Astrocyte (in vitro differentiated cells and primary cell): ENCODE measurements at regions not wholly inside any gene's neighbourhood (a gene's known extent, or its start where the extent isn't known, plus 50 kb on each side); places are given as distances from the start of the nearest gene placed in this dataset.

Experiments used
- DNase-seq: peaks from one replicate; pipeline ENCODE4 v3.0.0-alpha.2; 2010; ENCODE audit warnings: low read depth
- FAIRE-seq: peaks from 2 replicates; lab custom pipeline; 2011; peaks lifted over from hg19 to GRCh38; lab: Jason Lieb, UNC
- H2AFZ ChIP-seq: 2 replicates; pipeline ENCODE4 v1.6.0; 2012; ENCODE audit warnings: low read depth, low read length, inconsistent platforms
- H3K27ac ChIP-seq: 2 replicates; pipeline ENCODE4 v1.5.1; 2011; ENCODE audit warnings: low read depth, low read length, inconsistent platforms
- H3K27me3 ChIP-seq: 2 replicates; pipeline ENCODE4 v1.6.0; 2011; ENCODE audit warnings: low read length, inconsistent platforms; ENCODE audit not compliant: insufficient read depth
- H3K36me3 ChIP-seq: 2 replicates; pipeline ENCODE4 v1.5.1; 2011; ENCODE audit warnings: low read length, inconsistent platforms; ENCODE audit not compliant: insufficient read depth
- H3K4me1 ChIP-seq: 2 replicates; pipeline ENCODE4 v1.5.1; 2011; ENCODE audit warnings: low read length, inconsistent platforms; ENCODE audit not compliant: insufficient read depth
- H3K4me2 ChIP-seq: 2 replicates; pipeline ENCODE4 v1.6.0; 2012; ENCODE audit warnings: low read length, inconsistent platforms
- H3K4me3 ChIP-seq: 2 replicates; pipeline ENCODE4 v1.5.1; 2011; ENCODE audit warnings: low read depth, mild to moderate bottlenecking, low read length, inconsistent platforms; ENCODE audit not compliant: insufficient read depth
- H3K79me2 ChIP-seq: 2 replicates; pipeline ENCODE4 v1.6.0; 2012; ENCODE audit warnings: mild to moderate bottlenecking, low read length, inconsistent platforms; ENCODE audit not compliant: insufficient read depth
- H3K9ac ChIP-seq: 2 replicates; pipeline ENCODE4 v1.6.0; 2012; ENCODE audit warnings: mild to moderate bottlenecking, low read length, inconsistent platforms
- H3K9me3 ChIP-seq: 2 replicates; pipeline ENCODE4 v1.5.1; 2012; ENCODE audit warnings: low read depth, mild to moderate bottlenecking, low read length, inconsistent platforms; ENCODE audit not compliant: insufficient read depth
- H4K20me1 ChIP-seq: 2 replicates; pipeline ENCODE4 v1.6.0; 2012; ENCODE audit warnings: low read length, inconsistent platforms; ENCODE audit not compliant: insufficient read depth
- H3K27ac Mint-ChIP-seq: one replicate; pipeline ENCODE4 v1.8.0; 2021; ENCODE audit warnings: mild to moderate bottlenecking, mixed read lengths; ENCODE audit not compliant: unreplicated experiment
- H3K27me3 Mint-ChIP-seq: one replicate; pipeline ENCODE4 v1.8.0; 2021; ENCODE audit warnings: low read depth, mixed read lengths; ENCODE audit not compliant: unreplicated experiment
- H3K36me3 Mint-ChIP-seq: one replicate; pipeline ENCODE4 v1.8.0; 2021; ENCODE audit warnings: low read depth, mixed read lengths; ENCODE audit not compliant: unreplicated experiment
- H3K4me1 Mint-ChIP-seq: one replicate; pipeline ENCODE4 v1.8.0; 2021; ENCODE audit warnings: low read depth, mixed read lengths; ENCODE audit not compliant: unreplicated experiment
- H3K4me3 Mint-ChIP-seq: one replicate; pipeline ENCODE4 v1.8.0; 2021; ENCODE audit warnings: mild to moderate bottlenecking, moderate library complexity, mixed read lengths; ENCODE audit not compliant: unreplicated experiment
- H3K9me3 Mint-ChIP-seq: one replicate; pipeline ENCODE4 v1.8.0; 2021; ENCODE audit warnings: mild to moderate bottlenecking, mixed read lengths; ENCODE audit not compliant: unreplicated experiment
- CTCF ChIP-seq: IDR thresholded peaks from 2 replicates; pipeline ENCODE4 v1.5.1; 2011; ENCODE audit warnings: low read depth, mild to moderate bottlenecking, inconsistent platforms, low read length, moderate library complexity; ENCODE audit not compliant: insufficient read depth
- EZH2 ChIP-seq: IDR thresholded peaks from 2 replicates; pipeline ENCODE4 v1.6.1; 2012; ENCODE audit warnings: mild to moderate bottlenecking, low read length, inconsistent platforms; ENCODE audit not compliant: insufficient read depth

GRCh38 chr9:135423725-135424124 is 55.9 kb upstream of the PPP1R26 start:
- no peak overlapping the region for H3K4me2 ChIP-seq
- H3K27me3 ChIP-seq: no peaks in the 10 kb centered on the region
- no peaks in the 10 kb centered on the region for H4K20me1 ChIP-seq
- no peaks in the 10 kb centered on the region for H3K4me1 ChIP-seq
- Mint-ChIP-seq H3K36me3 (no peaks in the 10 kb centered on the region), H3K27ac (no peak overlapping the region), H3K9me3 (peaks cover 10% of the 10 kb centered on the region), H3K4me3 (no peak overlapping the region), H3K27me3 (peaks cover 14% of the 10 kb centered on the region), H3K4me1 (no peaks in the 10 kb centered on the region)
- H3K4me3 ChIP-seq: no peak overlapping the region
- no peak overlapping the region for H3K27ac ChIP-seq
- FAIRE-seq: no peak
- H3K36me3 ChIP-seq: no peaks in the 10 kb centered on the region
- H2AFZ ChIP-seq: no peak overlapping the region
- TF ChIP-seq CTCF (no peak), EZH2 (no peak)
- peaks cover 3% of the 10 kb centered on the region for H3K9me3 ChIP-seq
- H3K9ac ChIP-seq: no peak overlapping the region
- H3K79me2 ChIP-seq: no peaks in the 10 kb centered on the region
- DNase-seq: no peak
